ENCODE measurements at regions not wholly inside any gene's neighbourhood (a gene's known extent, or its start where the extent isn't known, plus 50 kb on each side); places are given as distances from the start of the nearest gene placed in this dataset.

DNA sequence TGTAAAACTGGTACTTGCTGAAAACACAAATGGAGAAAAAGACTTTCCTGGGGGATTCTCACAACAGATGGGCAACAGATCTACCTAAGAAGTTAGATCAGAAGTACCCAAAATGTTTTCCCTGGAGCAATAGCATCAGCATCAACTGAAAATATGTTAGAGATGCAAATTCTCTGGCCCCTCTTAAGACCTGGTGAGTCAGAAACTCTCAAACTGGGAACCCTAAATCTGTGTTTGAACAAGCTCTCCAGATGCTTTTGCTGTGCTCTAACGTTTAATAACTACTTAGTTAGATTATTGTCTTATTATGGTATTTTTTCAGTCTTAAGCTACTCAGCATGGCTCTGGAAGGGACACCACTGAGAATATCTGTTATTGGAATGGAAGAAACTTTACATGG, 55.2 kb upstream of the TRPC3 start:
- TF ChIP-seq CTCF (conservative IDR thresholded peaks at IDR 0.05; ENCODE audit: low read length): no peak
- TF ChIP-seq EZH2phosphoT487 (IDR thresholded peaks at IDR 0.05; ENCODE audit: borderline replicate concordance, low read depth, low read length): no peak
